Adrenal gland (tissue), 9 donors: ENCODE measurements at regions not wholly inside any gene's neighbourhood (a gene's known extent, or its start where the extent isn't known, plus 50 kb on each side); places are given as distances from the start of the nearest gene placed in this dataset.

Experiments
- DNase-seq, 7 donors: peaks; one replicate each; pipeline ENCODE4 v3.0.0-alpha.2; 2019 to 2020
- H3K27ac ChIP-seq, 5 donors: fragments of 200-600 bp; sonication (generic) in 4 of 5; 1 replicate in 3 of 5; 2 replicates in 2 of 5; pipeline versions ENCODE4 v1.5.1 to v1.8.0; 2016 to 2020; ENCODE audit warnings: mild to moderate bottlenecking in 1 of 5
- H3K27me3 ChIP-seq: fragments of 200-600 bp; 2 replicates; pipeline ENCODE4 v1.8.0; 2021
- H3K36me3 ChIP-seq, 2 donors: fragments of 200-600 bp; replicated peaks in 1 of 2; 1 replicate in 1 of 2; 2 replicates in 1 of 2; pipeline versions ENCODE4 v1.5.1 to v1.8.0; 2018 to 2022
- H3K4me1 ChIP-seq, 2 donors: fragments of 200-600 bp; replicated peaks in 1 of 2; 1 replicate in 1 of 2; 2 replicates in 1 of 2; pipeline versions ENCODE4 v1.5.1 to v1.8.0; 2018 to 2021
- H3K4me3 ChIP-seq, 4 donors: fragments of 200-600 bp; sonication (generic) in 3 of 4; one replicate each; pipeline ENCODE4 v1.5.1; 2016 to 2018
- H3K9me3 ChIP-seq, 3 donors: fragments of 200-600 bp; sonication (generic) in 1 of 3; replicated peaks in 1 of 3; 1 replicate in 2 of 3; 2 replicates in 1 of 3; pipeline versions ENCODE4 v1.5.1 to v1.8.0; 2016 to 2021
- CTCF ChIP-seq, 6 experiments: fragments of 450-650 bp in 4 of 6; fragments of 200-600 bp in 2 of 6; sonication (generic) in 1 of 6; IDR thresholded peaks; 1 replicate in 5 of 6; 2 replicates in 1 of 6; pipeline versions ENCODE4 v1.5.1 to v1.8.0; 2016 to 2021; ENCODE audit warnings: antibody characterized with exemption in 6 of 6, mild to moderate bottlenecking in 2 of 6, moderate library complexity in 1 of 6
- POLR2A ChIP-seq, 2 donors: fragments of 450-650 bp; IDR thresholded peaks; one replicate each; pipeline ENCODE4 v1.6.1; 2017; ENCODE audit warnings: antibody characterized with exemption in 2 of 2, mild to moderate bottlenecking in 2 of 2, moderate library complexity in 1 of 2
- WGBS, 4 donors: extraction: QIAGEN DNeasy Blood & Tissue Kit in 2 of 4; methylation state at CpG; one replicate each; pipeline versions ENCODE4 v1.1.5 to v1.1.7; 2013 to 2017; 5-methylcytosine and 5-hydroxymethylcytosine counted together
- intact Hi-C, 2 donors: fragments of 100-400 bp; cut with DNase I; formaldehyde crosslinking; loops; one replicate each; pipeline versions ENCODE4 v1.14.1 to v1.15.0; 2022 to 2023
- donor health status: healthy with polysubstance abuse.
- donor health status: Bipolar disorder and iron deficiency.
- donor health status: DM: yes; HTN: yes; CAD: no.
- donor health status: DM: no; HTN: no; CAD: no.
- donor health status: DM: no; HTN: no; CAD: no.

GRCh38 chr6:122143813-122144601, 255.4 kb upstream of the HSF2 start:
- WGBS, 4 donors: 68 to 76% (median 71%) methylated on average over 3 of the region's 3 CpGs
- Histone ChIP-seq H3K4me1 (no peaks in the 10 kb centered on the region), H3K27me3 (no peaks in the 10 kb centered on the region), H3K9me3 (no peaks in the 10 kb centered on the region), H3K27ac (no peak overlapping the region), H3K4me3 (no peak overlapping the region), H3K36me3 (no peaks in the 10 kb centered on the region)
- TF ChIP-seq CTCF (IDR thresholded peaks at IDR 0.05): no peak
- no peak for TF ChIP-seq POLR2A (IDR thresholded peaks at IDR 0.05)
- intact Hi-C loops: no loop called here
- no peak for DNase-seq

- Histone ChIP-seq H3K36me3 (no peaks in the 10 kb centered on the region), H3K9me3 (no peaks in the 10 kb centered on the region), H3K4me3 (no peak overlapping the region), H3K27ac (no peak overlapping the region), H3K27me3 (no peaks in the 10 kb centered on the region), H3K4me1 (no peaks in the 10 kb centered on the region)
- 81 to 92% (median 88%) methylated on average over 2 of the region's 2 CpGs for WGBS, 4 donors
- intact Hi-C loops: no loop called here
- DNase-seq: no peak
- TF ChIP-seq CTCF (IDR thresholded peaks at IDR 0.05) (no peak), POLR2A (IDR thresholded peaks at IDR 0.05) (no peak)
Measured at GRCh38 chr6:122145246-122145645, 254.2 kb upstream of the HSF2 start.

DNA sequence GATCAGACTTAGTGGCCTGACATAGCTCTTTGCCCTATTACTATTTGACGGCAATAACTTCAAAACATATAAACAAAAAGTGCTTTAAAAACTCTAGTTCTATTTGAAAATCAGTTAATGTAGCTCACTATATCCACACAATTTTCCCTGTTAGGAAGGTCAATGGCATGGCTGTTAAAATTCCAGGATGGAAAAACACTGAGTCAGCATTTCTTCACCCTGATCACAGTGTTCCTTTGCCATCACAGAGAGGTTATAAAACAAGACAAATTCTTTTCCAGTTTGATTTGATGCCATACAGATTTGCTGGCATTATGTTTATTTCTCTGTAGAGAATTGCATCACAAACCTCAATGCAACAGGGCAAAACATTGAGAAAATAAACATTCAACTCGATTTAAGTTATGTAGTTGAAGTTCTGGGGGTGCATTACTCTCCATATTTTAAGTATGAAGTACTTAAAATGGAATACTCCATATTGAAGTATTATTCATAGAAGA, 253.7 kb upstream of the HSF2 start:
- Histone ChIP-seq H3K36me3 (no peaks in the 10 kb centered on the region), H3K4me1 (no peaks in the 10 kb centered on the region), H3K4me3 (no peak overlapping the region), H3K27ac (no peak overlapping the region), H3K9me3 (no peaks in the 10 kb centered on the region), H3K27me3 (no peaks in the 10 kb centered on the region)
- 85 to 89% (median 88%) methylated on average over 2 of the region's 2 CpGs for WGBS, 4 donors
- intact Hi-C loops: no loop called here
- no peak for DNase-seq
- TF ChIP-seq CTCF (IDR thresholded peaks at IDR 0.05) (no peak), POLR2A (IDR thresholded peaks at IDR 0.05) (no peak)

DNA sequence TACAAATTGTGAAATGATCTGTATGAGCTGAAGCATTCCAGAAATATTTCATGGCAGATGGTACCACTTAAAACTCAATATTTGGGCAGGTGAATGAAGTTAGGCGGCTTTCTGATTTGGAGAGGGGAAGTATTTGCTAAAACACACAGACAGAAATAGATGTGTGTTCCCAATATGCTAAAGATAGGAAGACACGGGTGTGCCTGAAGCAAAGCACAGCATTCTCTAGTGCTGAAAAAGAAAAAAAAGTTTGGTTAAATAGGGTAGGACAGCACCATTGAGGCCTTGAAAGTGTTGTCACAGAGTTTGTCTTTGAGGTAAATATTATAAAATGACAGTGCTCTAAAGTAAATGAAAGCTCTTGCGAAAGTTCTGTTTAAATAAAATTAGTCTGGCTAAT, 252.2 kb upstream of the HSF2 start:
- no peak for TF ChIP-seq POLR2A (IDR thresholded peaks at IDR 0.05)
- TF ChIP-seq CTCF (IDR thresholded peaks at IDR 0.05): no peak
- intact Hi-C loops: no loop called here
- no peaks in the 10 kb centered on the region for H3K9me3 ChIP-seq
- no peak overlapping the region for H3K27ac ChIP-seq
- no peaks in the 10 kb centered on the region for H3K4me1 ChIP-seq
- H3K4me3 ChIP-seq: no peak overlapping the region
- no peaks in the 10 kb centered on the region for H3K27me3 ChIP-seq
- 84 to 93% (median 90%) methylated on average over 3 of the region's 3 CpGs for WGBS, 4 donors
- H3K36me3 ChIP-seq: no peaks in the 10 kb centered on the region
- DNase-seq: no peak
